Esophagus muscularis mucosa (tissue), 4 donors: ENCODE measurements at regions not wholly inside any gene's neighbourhood (a gene's known extent, or its start where the extent isn't known, plus 50 kb on each side); places are given as distances from the start of the nearest gene placed in this dataset.

Source experiments
- DNase-seq: peaks from one replicate; pipeline ENCODE4 v3.0.0-alpha.2; 2017; ENCODE audit errors: extremely low spot score
- H3K27ac ChIP-seq, 4 donors: fragments of 200-600 bp; sonication (generic); replicated peaks in 1 of 4; 1 replicate in 3 of 4; 2 replicates in 1 of 4; pipeline ENCODE4 v1.5.1; 2016 to 2019; ENCODE audit warnings: mild to moderate bottlenecking in 1 of 4
- H3K27me3 ChIP-seq, 4 donors: fragments of 200-600 bp; sonication (generic); one replicate each; pipeline versions ENCODE4 v1.5.1 to v1.6.0; 2016 to 2019
- H3K36me3 ChIP-seq, 4 donors: fragments of 200-600 bp; sonication (generic); one replicate each; pipeline ENCODE4 v1.5.1; 2016 to 2019
- H3K4me1 ChIP-seq, 4 donors: fragments of 200-600 bp; sonication (generic); one replicate each; pipeline ENCODE4 v1.5.1; 2016 to 2019
- H3K4me3 ChIP-seq, 4 donors: fragments of 200-600 bp; sonication (generic); 1 replicate in 2 of 4; 2 replicates in 2 of 4; pipeline ENCODE4 v1.5.1; 2016 to 2019; ENCODE audit warnings: mild to moderate bottlenecking in 4 of 4, moderate library complexity in 1 of 4
- H3K9me3 ChIP-seq, 4 donors: fragments of 200-600 bp; sonication (generic); 1 replicate in 3 of 4; 2 replicates in 1 of 4; pipeline ENCODE4 v1.5.1; 2016 to 2019
- CTCF ChIP-seq, 3 experiments: fragments of 200-600 bp in 2 of 3; fragments of 450-650 bp in 1 of 3; sonication (generic) in 2 of 3; IDR thresholded peaks; one replicate each; pipeline ENCODE4 v1.5.1; 2017 to 2019; ENCODE audit warnings: antibody characterized with exemption in 3 of 3, mild to moderate bottlenecking in 2 of 3, moderate library complexity in 1 of 3
- EP300 ChIP-seq: sonication (generic); formaldehyde crosslinking; IDR thresholded peaks from one replicate; pipeline ENCODE4 v1.6.1; 2017; ENCODE audit warnings: antibody characterized with exemption
- POLR2A ChIP-seq: fragments of 450-650 bp; IDR thresholded peaks from one replicate; pipeline ENCODE4 v1.6.1; 2017; ENCODE audit warnings: antibody characterized with exemption, moderate library complexity, mild to moderate bottlenecking, low read depth
- POLR2AphosphoS5 ChIP-seq, 2 donors: sonication (generic); formaldehyde crosslinking; IDR thresholded peaks; one replicate each; pipeline ENCODE4 v1.6.1; 2017; ENCODE audit warnings: antibody characterized with exemption in 2 of 2
- whole genome bisulfite sequencing: methylation state at CpG from one replicate; pipeline ENCODE4 v1.1.5; 2018; 5-methylcytosine and 5-hydroxymethylcytosine counted together
- intact Hi-C: fragments of 100-400 bp; cut with DNase I; formaldehyde crosslinking; loops from one replicate; pipeline ENCODE4 v1.15.1; 2023

GRCh38 chr1:194476872-194477271 lies 1290.5 kb upstream of the B3GALT2 start:
- no peaks in the 10 kb centered on the region for H3K9me3 ChIP-seq
- intact Hi-C loops, result no loop called here
- H3K27me3 ChIP-seq, result no peaks in the 10 kb centered on the region
- no peak overlapping the region for H3K4me3 ChIP-seq
- no peak for DNase-seq
- no peak for TF ChIP-seq POLR2AphosphoS5 (IDR thresholded peaks at IDR 0.05)
- TF ChIP-seq EP300, result no peak
- 30% methylated on average over 2 of the region's 2 CpGs for WGBS
- H3K36me3 ChIP-seq, result no peaks in the 10 kb centered on the region
- peaks cover 0 to 13% (median 3%) of the 10 kb centered on the region in 4 donors for H3K4me1 ChIP-seq
- H3K27ac ChIP-seq, result no peak overlapping the region

- H3K9me3 ChIP-seq, result no peaks in the 10 kb centered on the region
- peaks cover 0 to 13% (median 3%) of the 10 kb centered on the region in 4 donors for H3K4me1 ChIP-seq
- TF ChIP-seq POLR2AphosphoS5 (IDR thresholded peaks at IDR 0.05), result no peak
- TF ChIP-seq EP300, result no peak
- TF ChIP-seq POLR2A, result no peak
- no peak for TF ChIP-seq CTCF (IDR thresholded peaks at IDR 0.05)
- no peaks in the 10 kb centered on the region for H3K36me3 ChIP-seq
- H3K27ac ChIP-seq, result no peak overlapping the region
- no peaks in the 10 kb centered on the region for H3K27me3 ChIP-seq
- 87% methylated on average over 2 of the region's 2 CpGs for WGBS
- no peak for DNase-seq
- intact Hi-C loops, result no loop called here
- H3K4me3 ChIP-seq, result no peak overlapping the region
Measured at GRCh38 chr1:194476351-194476750, 1289.9 kb upstream of the B3GALT2 start.

GRCh38 chr1:194474701-194475100 lies 1288.3 kb upstream of the B3GALT2 start:
- Histone ChIP-seq H3K36me3 (no peaks in the 10 kb centered on the region), H3K27ac (no peak overlapping the region), H3K4me1 (peaks cover 0 to 13% (median 3%) of the 10 kb centered on the region in 4 donors), H3K9me3 (no peaks in the 10 kb centered on the region), H3K27me3 (no peaks in the 10 kb centered on the region), H3K4me3 (no peak overlapping the region)
- intact Hi-C loops, result no loop called here
- no peak for TF ChIP-seq POLR2AphosphoS5 (IDR thresholded peaks at IDR 0.05)
- no peak for TF ChIP-seq POLR2A
- TF ChIP-seq CTCF (IDR thresholded peaks at IDR 0.05), result no peak
- TF ChIP-seq EP300, result no peak
- 81% methylated on average over 3 of the region's 3 CpGs for WGBS
- DNase-seq, result no peak

- no peak overlapping the region for H3K4me3 ChIP-seq
- 87% methylated on average over 2 of the region's 2 CpGs for WGBS
Measured at GRCh38 chr1:194473766-194474165, 1287.4 kb upstream of the B3GALT2 start.

GRCh38 chr1:194469282-194469681 lies 1282.9 kb upstream of the B3GALT2 start:
- Histone ChIP-seq H3K36me3 (no peaks in the 10 kb centered on the region), H3K9me3 (no peaks in the 10 kb centered on the region), H3K4me3 (no peak overlapping the region), H3K27ac (no peak overlapping the region), H3K27me3 (no peaks in the 10 kb centered on the region), H3K4me1 (no peaks in the 10 kb centered on the region)
- TF ChIP-seq EP300 (no peak), POLR2AphosphoS5 (IDR thresholded peaks at IDR 0.05) (no peak), POLR2A (no peak), CTCF (IDR thresholded peaks at IDR 0.05) (no peak)
- intact Hi-C loops, result no loop called here
- 80% methylated on average over 1 of the region's 1 CpG for WGBS
- no peak for DNase-seq

More at GRCh38 chr1:194473766-194474165, 1287.4 kb upstream of the B3GALT2 start:
- no peaks in the 10 kb centered on the region for H3K36me3 ChIP-seq
- no peak overlapping the region for H3K27ac ChIP-seq
- intact Hi-C loops, result no loop called here
- no peak for DNase-seq
- no peaks in the 10 kb centered on the region for H3K27me3 ChIP-seq
- peaks cover 0 to 13% (median 3%) of the 10 kb centered on the region in 4 donors for H3K4me1 ChIP-seq
- TF ChIP-seq CTCF (IDR thresholded peaks at IDR 0.05), result no peak
- no peak for TF ChIP-seq EP300
- no peak for TF ChIP-seq POLR2AphosphoS5 (IDR thresholded peaks at IDR 0.05)
- no peak for TF ChIP-seq POLR2A
- H3K9me3 ChIP-seq, result no peaks in the 10 kb centered on the region
